Fibroblast of skin of left biceps (primary cell): ENCODE measurements at regions not wholly inside any gene's neighbourhood (a gene's known extent, or its start where the extent isn't known, plus 50 kb on each side); places are given as distances from the start of the nearest gene placed in this dataset.
"Not testable (repeated sequence)": the region's sequence is repeated elsewhere in the genome, so short reads cannot be mapped to it uniquely, and the experiment has no call there.

Experiments
- DNase-seq, 2 experiments: peaks; one replicate each; pipeline ENCODE4 v3.0.0-alpha.2; 2013; ENCODE audit warnings: low read depth in 2 of 2

- DNase-seq = no peak
Measured at GRCh38 chr16:26787924-26788323, 278.8 kb upstream of the C16orf82 start.

- no peak for DNase-seq
Measured at GRCh38 chr16:26791169-26791568, 275.6 kb upstream of the C16orf82 start.

- DNase-seq = no peak
Measured at GRCh38 chr16:26795184-26795583, 271.5 kb upstream of the C16orf82 start.

GRCh38 chr16:26801628-26802027, 265.1 kb upstream of the C16orf82 start:
- DNase-seq = no peak

GRCh38 chr16:26802440-26802839, 264.3 kb upstream of the C16orf82 start:
- no peak for DNase-seq

- DNase-seq = no peak
Measured at GRCh38 chr16:26802965-26803364, 263.8 kb upstream of the C16orf82 start.

- no peak for DNase-seq
Measured at GRCh38 chr16:26806657-26807056, 260.1 kb upstream of the C16orf82 start.

- DNase-seq = no peak
Measured at GRCh38 chr16:26809461-26809860, 257.3 kb upstream of the C16orf82 start.

GRCh38 chr16:26816266-26816665, 250.5 kb upstream of the C16orf82 start:
- DNase-seq = no peak

GRCh38 chr16:26816885-26817571, 249.7 kb upstream of the C16orf82 start:
- DNase-seq = no peak

GRCh38 chr16:26818393-26818792, 248.3 kb upstream of the C16orf82 start:
- DNase-seq = no peak

GRCh38 chr16:26824469-26824868, 242.3 kb upstream of the C16orf82 start:
- DNase-seq = no peak

GRCh38 chr16:26826500-26826899, 240.2 kb upstream of the C16orf82 start:
- DNase-seq = no peak

- DNase-seq = no peak
Measured at GRCh38 chr16:26827386-26827785, 239.3 kb upstream of the C16orf82 start.

- no peak for DNase-seq
Measured at GRCh38 chr16:26830428-26831127, 236.1 kb upstream of the C16orf82 start.

GRCh38 chr16:26836114-26836513, 230.6 kb upstream of the C16orf82 start:
- not testable (repeated sequence) for DNase-seq

- no peak for DNase-seq
Measured at GRCh38 chr16:26838931-26839330, 227.8 kb upstream of the C16orf82 start.

GRCh38 chr16:26840691-26841090, 226.0 kb upstream of the C16orf82 start:
- DNase-seq = no peak

- DNase-seq = no peak
Measured at GRCh38 chr16:26856271-26856670, 210.5 kb upstream of the C16orf82 start.

GRCh38 chr16:26856791-26857190, 209.9 kb upstream of the C16orf82 start:
- DNase-seq = no peak

- DNase-seq = no peak
Measured at GRCh38 chr16:26857371-26857770, 209.4 kb upstream of the C16orf82 start.

GRCh38 chr16:26860506-26860905, 206.2 kb upstream of the C16orf82 start:
- no peak for DNase-seq

- no peak for DNase-seq
Measured at GRCh38 chr16:26863931-26864330, 202.8 kb upstream of the C16orf82 start.
